WERI-Rb-1 (cell line): ENCODE measurements at regions not wholly inside any gene's neighbourhood (a gene's known extent, or its start where the extent isn't known, plus 50 kb on each side); places are given as distances from the start of the nearest gene placed in this dataset.

Experiments used
- DNase-seq: peaks from one replicate; pipeline ENCODE4 v3.0.0-alpha.2; 2020
- H3K27ac ChIP-seq: fragments of 250-450 bp; sonication (Bioruptor Pico); 2 replicates; pipeline ENCODE4 v1.5.1; 2020; ENCODE audit warnings: mild to moderate bottlenecking, moderate library complexity
- H3K27me3 ChIP-seq: fragments of 250-450 bp; sonication (Bioruptor Pico); 2 replicates; pipeline ENCODE4 v1.5.1; 2021; ENCODE audit warnings: mild to moderate bottlenecking, low read depth, moderate library complexity; ENCODE audit not compliant: insufficient read depth, severe bottlenecking
- H3K36me3 ChIP-seq: fragments of 250-450 bp; sonication (Bioruptor Pico); 2 replicates; pipeline ENCODE4 v1.5.1; 2020; ENCODE audit warnings: mild to moderate bottlenecking, moderate library complexity
- H3K4me3 ChIP-seq: 2 replicates; pipeline ENCODE4 v1.5.1; 2011; ENCODE audit warnings: low read depth, mild to moderate bottlenecking, control low read depth, low read length
- H3K9me3 ChIP-seq: fragments of 250-450 bp; sonication (Bioruptor Pico); 2 replicates; pipeline ENCODE4 v1.5.1; 2021; ENCODE audit warnings: mild to moderate bottlenecking, moderate library complexity; ENCODE audit not compliant: severe bottlenecking
- CTCF ChIP-seq: IDR thresholded peaks from 2 replicates; pipeline ENCODE4 v1.5.1; 2011; ENCODE audit warnings: low read depth, mild to moderate bottlenecking, control low read depth, inconsistent platforms, low read length

GRCh38 chr6:21710216-21710615 is 116.7 kb downstream of the SOX4 start:
- H3K9me3 ChIP-seq: no peaks in the 10 kb centered on the region
- no peaks in the 10 kb centered on the region for H3K27me3 ChIP-seq
- no peak for DNase-seq
- no peaks in the 10 kb centered on the region for H3K36me3 ChIP-seq
- H3K27ac ChIP-seq: no peak overlapping the region
- H3K4me3 ChIP-seq: no peak overlapping the region
- no peak for TF ChIP-seq CTCF

- Histone ChIP-seq H3K27me3 (no peaks in the 10 kb centered on the region), H3K9me3 (no peaks in the 10 kb centered on the region), H3K4me3 (no peak overlapping the region), H3K36me3 (no peaks in the 10 kb centered on the region), H3K27ac (no peak overlapping the region)
- no peak for DNase-seq
- TF ChIP-seq CTCF: no peak
Observed at GRCh38 chr6:21710908-21711627, 117.5 kb downstream of the SOX4 start.

- TF ChIP-seq CTCF: no peak
- H3K36me3 ChIP-seq: no peaks in the 10 kb centered on the region
- DNase-seq: no peak
Observed at GRCh38 chr6:21712213-21712612, 118.7 kb downstream of the SOX4 start.

GRCh38 chr6:21713481-21713880 is 119.9 kb downstream of the SOX4 start:
- no peaks in the 10 kb centered on the region for H3K36me3 ChIP-seq
- no peak overlapping the region for H3K27ac ChIP-seq
- H3K27me3 ChIP-seq: no peaks in the 10 kb centered on the region
- DNase-seq: no peak
- no peak for TF ChIP-seq CTCF
- no peak overlapping the region for H3K4me3 ChIP-seq
- peaks cover 1% of the 10 kb centered on the region for H3K9me3 ChIP-seq

More at GRCh38 chr6:21712213-21712612, 118.7 kb downstream of the SOX4 start:
- Histone ChIP-seq H3K27ac (no peak overlapping the region), H3K27me3 (no peaks in the 10 kb centered on the region), H3K4me3 (no peak overlapping the region), H3K9me3 (no peaks in the 10 kb centered on the region)

- Histone ChIP-seq H3K36me3 (no peaks in the 10 kb centered on the region), H3K4me3 (no peak overlapping the region), H3K27ac (no peak overlapping the region), H3K9me3 (peaks cover 10% of the 10 kb centered on the region), H3K27me3 (no peaks in the 10 kb centered on the region)
- no peak for DNase-seq
- no peak for TF ChIP-seq CTCF
Observed at GRCh38 chr6:21715180-21715579, 121.6 kb downstream of the SOX4 start.

GRCh38 chr6:21722510-21722909 is 129.0 kb downstream of the SOX4 start:
- no peak overlapping the region for H3K27ac ChIP-seq
- DNase-seq: no peak
- peaks cover 10% of the 10 kb centered on the region for H3K9me3 ChIP-seq
- no peak overlapping the region for H3K4me3 ChIP-seq
- H3K36me3 ChIP-seq: no peaks in the 10 kb centered on the region
- no peaks in the 10 kb centered on the region for H3K27me3 ChIP-seq
- TF ChIP-seq CTCF: no peak
